Suprapubic skin (tissue), 4 donors: ENCODE measurements at regions not wholly inside any gene's neighbourhood (a gene's known extent, or its start where the extent isn't known, plus 50 kb on each side); places are given as distances from the start of the nearest gene placed in this dataset.

Experiments used
- EP300 ChIP-seq: sonication (generic); formaldehyde crosslinking; IDR thresholded peaks from one replicate; pipeline ENCODE4 v1.6.1; 2017; ENCODE audit warnings: antibody characterized with exemption
- POLR2A ChIP-seq, 2 donors: fragments of 450-650 bp; IDR thresholded peaks; one replicate each; pipeline ENCODE4 v1.6.1; 2017; ENCODE audit warnings: antibody characterized with exemption in 2 of 2, mild to moderate bottlenecking in 2 of 2, moderate library complexity in 2 of 2
- POLR2AphosphoS5 ChIP-seq, 3 donors: sonication (generic); formaldehyde crosslinking; IDR thresholded peaks; one replicate each; pipeline ENCODE4 v1.6.1; 2017; ENCODE audit warnings: antibody characterized with exemption in 3 of 3
- TF ChIP-seq, protein P1 (sequence below), 2 donors: fragments of 200-600 bp in 1 of 2; fragments of 450-650 bp in 1 of 2; sonication (generic) in 1 of 2; IDR thresholded peaks; one replicate each; pipeline ENCODE4 v1.5.1; 2016 to 2019; ENCODE audit warnings: antibody characterized with exemption in 2 of 2, mild to moderate bottlenecking in 1 of 2, moderate library complexity in 1 of 2

DNA sequence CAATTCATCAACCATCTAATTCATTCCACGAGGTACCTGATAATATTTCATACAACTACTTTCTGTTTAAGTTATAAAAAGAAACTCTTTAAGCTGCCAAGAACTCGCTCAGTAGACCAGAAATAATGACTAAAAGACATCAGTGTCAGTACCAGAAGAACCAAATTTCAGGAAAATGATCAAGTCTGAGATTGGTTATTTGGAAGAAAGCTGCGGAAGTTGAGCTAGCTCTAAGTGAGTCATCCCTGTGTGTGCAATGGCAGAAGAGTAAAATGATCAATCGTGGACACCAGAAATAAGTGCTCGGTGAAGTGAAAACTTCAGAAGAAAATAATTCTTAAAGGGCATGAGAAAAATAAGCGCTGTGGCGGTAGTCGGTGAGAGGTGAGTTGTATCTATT is 933.2 kb upstream of the CHORDC1 start:
- TF ChIP-seq POLR2A (IDR thresholded peaks at IDR 0.05) = no peak
- TF ChIP-seq, protein P1, sequence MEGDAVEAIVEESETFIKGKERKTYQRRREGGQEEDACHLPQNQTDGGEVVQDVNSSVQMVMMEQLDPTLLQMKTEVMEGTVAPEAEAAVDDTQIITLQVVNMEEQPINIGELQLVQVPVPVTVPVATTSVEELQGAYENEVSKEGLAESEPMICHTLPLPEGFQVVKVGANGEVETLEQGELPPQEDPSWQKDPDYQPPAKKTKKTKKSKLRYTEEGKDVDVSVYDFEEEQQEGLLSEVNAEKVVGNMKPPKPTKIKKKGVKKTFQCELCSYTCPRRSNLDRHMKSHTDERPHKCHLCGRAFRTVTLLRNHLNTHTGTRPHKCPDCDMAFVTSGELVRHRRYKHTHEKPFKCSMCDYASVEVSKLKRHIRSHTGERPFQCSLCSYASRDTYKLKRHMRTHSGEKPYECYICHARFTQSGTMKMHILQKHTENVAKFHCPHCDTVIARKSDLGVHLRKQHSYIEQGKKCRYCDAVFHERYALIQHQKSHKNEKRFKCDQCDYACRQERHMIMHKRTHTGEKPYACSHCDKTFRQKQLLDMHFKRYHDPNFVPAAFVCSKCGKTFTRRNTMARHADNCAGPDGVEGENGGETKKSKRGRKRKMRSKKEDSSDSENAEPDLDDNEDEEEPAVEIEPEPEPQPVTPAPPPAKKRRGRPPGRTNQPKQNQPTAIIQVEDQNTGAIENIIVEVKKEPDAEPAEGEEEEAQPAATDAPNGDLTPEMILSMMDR (IDR thresholded peaks at IDR 0.05) = no peak
- no peak for TF ChIP-seq EP300
- no peak for TF ChIP-seq POLR2AphosphoS5 (IDR thresholded peaks at IDR 0.05)
